ENCODE measurements at regions not wholly inside any gene's neighbourhood (a gene's known extent, or its start where the extent isn't known, plus 50 kb on each side); places are given as distances from the start of the nearest gene placed in this dataset.
"Not testable (repeated sequence)": the region's sequence is repeated elsewhere in the genome, so short reads cannot be mapped to it uniquely, and the experiment has no call there.

DNA sequence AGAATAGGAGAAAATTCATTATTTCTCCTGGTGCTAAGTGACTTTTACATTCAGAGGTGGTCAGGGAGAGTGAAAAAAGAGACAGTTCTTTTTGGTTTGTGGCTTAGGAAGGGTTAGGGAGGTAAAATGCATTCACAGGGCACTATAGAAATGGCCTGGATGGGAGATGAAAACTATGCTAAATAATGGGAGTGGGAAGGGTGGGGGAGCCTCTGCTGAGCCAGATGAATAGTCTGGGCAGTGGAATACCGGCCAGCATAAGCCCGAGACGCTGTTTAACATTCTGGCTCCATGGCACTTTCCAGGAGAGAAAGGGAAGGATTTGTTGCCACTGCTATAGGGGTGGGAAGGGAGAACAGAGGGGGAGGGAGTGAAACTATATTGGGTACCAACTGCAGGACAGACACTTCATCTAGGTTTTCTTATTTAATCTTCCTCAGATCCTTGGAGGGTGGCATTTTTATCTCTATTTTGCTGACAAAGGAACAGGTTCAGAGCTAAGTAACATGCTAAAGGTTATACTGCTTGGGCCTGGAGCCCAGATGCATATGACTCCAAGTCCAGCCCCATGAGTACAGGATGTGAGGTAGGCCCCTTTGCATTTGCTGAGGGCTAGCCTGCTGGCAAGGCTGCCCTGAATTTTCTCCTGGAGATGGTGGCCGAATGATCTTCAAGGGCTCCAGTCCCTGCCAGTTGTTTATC lies 372.4 kb downstream of the CCSER2 start:
- DNase-seq (ENCODE audit: low spot score): no peak

DNA sequence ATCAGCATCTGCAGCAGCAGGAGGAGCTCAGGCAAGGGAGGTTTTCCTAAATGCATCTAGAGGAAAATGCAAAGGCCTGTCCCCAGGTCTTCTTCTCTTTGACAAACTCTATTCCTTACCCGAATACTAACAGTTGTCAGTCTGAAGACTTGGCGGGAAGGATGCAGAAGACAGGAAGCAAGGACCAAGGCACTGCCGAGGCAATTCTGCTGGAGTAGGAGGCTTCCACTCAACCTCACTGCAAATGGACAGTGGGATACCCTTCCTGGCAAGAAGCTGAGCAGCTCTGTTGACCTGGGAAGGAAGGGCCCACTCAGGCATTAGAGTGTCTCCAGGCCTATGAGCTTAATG lies 373.0 kb downstream of the CCSER2 start:
- DNase-seq (ENCODE audit: low spot score): no peak

DNA sequence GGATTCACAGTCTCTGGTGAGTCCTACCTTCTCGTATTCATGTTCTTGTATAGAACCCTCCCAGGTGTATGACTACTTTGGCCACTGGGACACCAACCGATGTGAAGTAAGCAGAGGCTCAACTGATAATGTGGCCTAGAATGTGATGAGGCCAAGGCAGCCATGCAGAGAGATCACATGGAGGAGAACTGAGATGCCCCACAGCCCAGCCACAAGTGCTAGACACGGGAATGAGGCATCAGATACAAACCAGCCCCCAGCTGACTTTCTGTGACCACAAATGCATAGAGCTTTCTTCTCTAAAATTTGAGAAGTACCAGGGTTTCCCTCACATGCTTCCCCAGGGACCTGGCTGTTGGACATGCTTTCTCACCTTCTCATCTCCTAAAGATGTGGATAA lies 375.7 kb downstream of the CCSER2 start:
- DNase-seq (ENCODE audit: low spot score): no peak

DNA sequence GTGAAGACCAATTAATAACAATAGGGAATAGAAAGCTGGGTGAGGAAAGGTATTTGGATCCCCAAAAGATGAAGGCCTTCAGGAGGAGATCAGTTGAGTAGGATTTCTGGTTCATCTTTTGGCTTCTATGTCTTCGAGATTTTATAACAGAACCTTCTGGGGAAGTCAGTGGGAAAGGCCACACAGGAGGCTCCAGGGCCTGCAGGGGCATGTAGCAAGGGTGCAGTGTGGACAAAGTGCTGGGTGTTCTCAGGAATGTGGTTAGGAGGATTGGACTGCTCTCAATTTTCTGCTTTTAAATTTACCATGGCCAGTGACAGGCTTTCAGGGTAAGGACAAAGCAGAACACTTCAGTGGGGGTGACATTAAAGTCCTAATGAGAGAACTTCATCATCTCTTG lies 378.0 kb downstream of the CCSER2 start:
- no peak for DNase-seq (ENCODE audit: low spot score)

DNA sequence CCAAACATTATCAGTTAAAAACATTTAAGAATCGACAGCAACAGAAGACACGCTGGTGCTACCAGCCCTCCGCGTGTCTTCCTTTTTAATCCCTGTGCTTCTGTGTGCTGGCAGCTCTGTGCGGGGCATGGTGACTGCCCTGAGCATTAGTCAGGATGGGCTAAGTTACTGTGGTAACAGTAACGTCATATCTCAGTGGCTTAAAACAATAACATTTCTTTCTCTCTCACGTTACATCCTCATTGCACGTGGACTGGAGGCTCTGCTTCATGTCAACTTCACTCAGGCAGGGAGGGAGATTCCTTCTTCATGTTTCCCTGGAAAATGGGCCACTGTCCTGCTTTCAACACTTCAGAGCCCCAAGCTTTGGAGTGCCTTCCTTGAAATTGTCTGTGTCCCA lies 378.5 kb downstream of the CCSER2 start:
- DNase-seq (ENCODE audit: low spot score): peak; percentile 16

DNA sequence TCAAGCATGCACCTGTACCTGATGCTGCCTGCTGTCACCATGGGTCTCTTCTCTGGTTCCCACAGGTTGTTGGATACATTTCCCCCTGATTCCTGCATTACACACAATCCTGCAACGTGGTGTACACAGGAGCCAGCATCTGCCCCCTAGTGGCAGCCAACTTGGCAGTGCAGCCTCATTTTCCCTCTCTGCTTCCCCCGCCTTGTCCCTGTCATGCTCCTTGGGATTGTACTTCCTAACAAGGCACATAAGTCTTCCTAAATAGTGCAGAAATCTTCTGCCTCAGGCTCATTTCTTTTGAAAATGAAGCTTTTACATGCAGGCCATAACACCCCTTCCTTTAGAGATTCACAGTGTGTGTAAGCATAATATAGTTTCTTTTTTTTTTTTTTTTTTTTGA lies 387.5 kb downstream of the CCSER2 start:
- peak; percentile 50 for DNase-seq (ENCODE audit: low spot score)

DNA sequence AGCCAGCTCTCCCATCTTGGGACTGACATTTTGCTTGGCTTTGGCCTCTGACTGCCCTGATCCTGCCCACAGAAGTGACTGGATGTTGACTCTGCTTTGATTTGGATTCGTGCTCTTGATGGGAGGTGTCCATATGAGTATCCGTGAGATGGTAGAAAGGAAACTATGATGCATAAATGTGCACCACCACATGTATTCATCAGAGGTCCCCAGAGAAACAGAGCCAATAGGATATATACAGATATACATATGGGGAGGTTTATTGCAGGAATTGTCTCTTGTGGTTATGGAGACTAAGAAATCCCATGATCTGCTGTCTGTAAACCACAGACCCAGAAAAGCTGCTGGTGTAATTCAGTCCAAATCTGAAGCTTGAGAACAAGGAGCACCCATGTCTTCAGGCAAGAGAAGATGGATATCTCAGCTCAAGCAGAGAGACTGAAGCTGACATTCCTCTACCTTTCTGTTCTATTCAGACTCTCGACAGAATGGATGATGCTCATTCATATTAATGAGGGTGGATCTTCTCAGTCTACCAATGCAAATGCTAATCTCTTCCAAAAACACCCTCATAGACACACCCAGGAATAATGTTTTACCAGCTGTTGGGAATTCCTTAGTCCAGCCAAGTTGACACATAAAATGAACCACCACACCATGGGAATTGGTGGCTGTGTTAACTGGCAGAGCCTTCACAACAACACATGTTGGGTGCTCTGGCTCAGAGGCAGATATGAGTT lies 390.7 kb downstream of the CCSER2 start:
- no peak for DNase-seq (ENCODE audit: low spot score)

DNA sequence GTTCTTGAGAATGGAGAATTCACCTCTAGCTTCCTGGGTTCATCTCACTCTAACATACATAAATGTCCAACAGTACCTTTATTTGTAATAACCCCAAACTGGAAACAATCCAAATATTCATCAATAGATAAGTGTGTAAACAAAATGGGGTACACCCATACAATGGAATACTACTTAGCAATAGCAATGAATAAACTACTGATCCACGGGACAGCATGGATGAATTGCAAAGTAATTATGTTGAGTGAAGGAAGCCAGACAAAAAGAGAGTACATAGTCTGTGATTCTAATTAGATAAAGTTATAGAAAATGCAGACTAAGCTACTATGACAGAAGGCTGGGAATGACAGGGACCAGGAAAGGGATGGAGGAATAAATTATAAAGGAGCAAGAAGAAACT lies 391.3 kb downstream of the CCSER2 start:
- no peak for DNase-seq (ENCODE audit: low spot score)

DNA sequence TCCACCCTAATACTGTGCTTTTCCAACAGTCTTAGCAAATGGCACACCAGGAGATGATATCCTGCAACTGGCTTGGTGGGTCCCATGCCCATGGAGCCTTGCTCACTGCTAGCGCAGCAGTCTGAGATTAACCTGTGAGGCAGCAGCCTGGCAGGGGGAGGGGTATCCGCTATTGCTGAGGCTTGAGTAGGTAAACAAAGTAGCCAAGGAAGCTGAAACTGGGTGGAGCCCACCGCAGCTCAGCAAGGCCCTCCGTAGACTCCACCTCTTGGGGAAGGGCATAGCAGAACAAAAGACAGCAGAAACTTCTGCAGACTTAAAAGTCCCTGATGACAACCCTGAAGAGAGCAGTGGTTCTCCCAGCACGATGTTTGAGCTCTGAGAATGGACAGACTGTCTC lies 399.0 kb downstream of the CCSER2 start:
- DNase-seq (ENCODE audit: low spot score): no peak

DNA sequence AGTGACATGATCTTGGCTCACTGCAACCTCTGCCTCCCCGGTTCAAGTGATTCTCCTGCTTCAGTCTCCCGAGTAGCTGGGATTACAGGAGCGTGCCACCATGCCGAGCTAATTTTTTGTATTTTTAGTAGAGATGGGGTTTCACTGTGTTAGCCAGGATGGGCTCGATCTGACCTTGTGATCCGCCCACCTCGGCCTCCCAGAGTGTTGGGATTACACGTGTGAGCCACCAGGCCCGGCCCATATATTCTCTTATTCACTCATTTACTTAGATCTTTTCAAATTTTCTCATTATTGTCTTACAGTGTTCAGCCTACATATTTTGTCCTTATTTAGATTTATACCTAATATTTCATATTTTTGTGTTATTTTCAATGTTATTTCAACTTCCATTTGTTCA lies 410.7 kb downstream of the CCSER2 start:
- DNase-seq (ENCODE audit: low spot score): not testable (repeated sequence)

DNA sequence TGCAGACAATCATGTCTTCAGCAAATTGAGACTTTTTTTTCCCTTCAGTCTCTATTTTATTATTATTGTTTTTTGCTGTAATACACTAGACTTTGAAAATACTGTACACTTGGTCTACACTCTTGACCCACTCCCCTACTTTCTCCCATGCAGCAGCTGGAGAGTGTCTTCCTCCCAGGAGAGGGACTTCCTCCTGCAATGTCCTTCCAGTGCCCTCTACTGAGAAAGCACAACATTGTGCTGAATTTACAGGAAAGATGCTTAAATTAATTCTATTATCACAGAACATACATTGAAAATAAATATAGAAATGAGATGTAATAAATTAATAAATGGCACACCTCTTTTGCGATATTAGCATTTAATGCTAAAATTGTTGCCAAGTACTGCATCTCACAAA lies 411.3 kb downstream of the CCSER2 start:
- DNase-seq (ENCODE audit: low spot score): no peak

DNA sequence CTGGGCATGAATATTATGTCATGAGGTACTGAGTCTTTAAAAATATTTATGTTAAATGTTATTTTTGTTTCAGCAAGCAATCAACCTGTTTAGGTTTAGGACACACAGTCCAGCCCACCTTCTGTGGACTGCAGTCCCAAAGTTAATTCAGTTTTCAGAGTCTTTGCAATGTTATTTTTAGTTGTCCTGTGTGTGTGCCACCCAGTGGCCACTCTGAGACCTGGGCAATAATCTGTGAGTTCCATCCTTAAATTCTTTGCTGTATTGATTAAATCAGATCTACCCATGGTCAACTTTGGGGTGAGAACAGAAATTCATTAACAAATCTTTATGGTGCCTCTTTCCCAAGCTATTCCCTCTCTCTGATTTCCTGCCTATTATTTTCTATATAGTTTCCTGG lies 415.1 kb downstream of the CCSER2 start:
- peak; percentile 14 for DNase-seq (ENCODE audit: low spot score)

DNA sequence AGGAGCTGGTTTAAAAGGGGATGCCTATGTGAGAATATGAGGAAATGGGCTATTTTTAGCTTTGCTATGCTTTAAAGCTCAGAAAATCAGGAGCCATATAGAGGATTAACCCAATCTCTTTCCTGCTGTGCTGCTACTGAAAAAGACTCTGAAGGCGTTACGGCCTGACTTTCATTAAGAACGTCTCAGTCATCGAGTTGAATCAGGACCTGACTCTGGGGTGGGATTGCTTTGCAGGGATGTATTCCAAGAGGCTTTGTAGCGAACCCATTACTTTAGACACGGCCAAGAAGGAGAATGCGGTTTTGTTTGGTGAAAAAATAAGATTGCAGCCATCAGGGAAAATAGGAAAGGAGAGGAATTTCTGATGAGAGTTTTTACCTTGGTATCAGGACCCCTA lies 426.9 kb downstream of the CCSER2 start:
- no peak for DNase-seq (ENCODE audit: low spot score)

DNA sequence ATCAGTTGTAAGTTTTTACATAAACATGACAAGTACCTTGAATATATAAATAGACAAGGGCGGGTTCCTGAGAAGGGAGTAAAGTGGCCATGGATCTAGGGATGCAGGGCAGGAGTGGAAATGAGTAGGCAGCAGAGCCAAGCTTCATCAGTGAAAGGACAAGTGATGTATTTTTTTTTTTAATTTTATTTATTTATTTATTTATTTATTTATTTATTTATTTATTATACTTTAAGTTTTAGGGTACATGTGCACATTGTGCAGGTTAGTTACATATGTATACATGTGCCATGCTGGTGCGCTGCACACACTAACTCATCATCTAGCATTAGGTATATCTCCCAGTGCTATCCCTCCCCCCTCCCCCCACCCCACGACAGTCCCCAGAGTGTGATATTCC lies 428.3 kb downstream of the CCSER2 start:
- not testable (repeated sequence) for DNase-seq (ENCODE audit: low spot score)

DNA sequence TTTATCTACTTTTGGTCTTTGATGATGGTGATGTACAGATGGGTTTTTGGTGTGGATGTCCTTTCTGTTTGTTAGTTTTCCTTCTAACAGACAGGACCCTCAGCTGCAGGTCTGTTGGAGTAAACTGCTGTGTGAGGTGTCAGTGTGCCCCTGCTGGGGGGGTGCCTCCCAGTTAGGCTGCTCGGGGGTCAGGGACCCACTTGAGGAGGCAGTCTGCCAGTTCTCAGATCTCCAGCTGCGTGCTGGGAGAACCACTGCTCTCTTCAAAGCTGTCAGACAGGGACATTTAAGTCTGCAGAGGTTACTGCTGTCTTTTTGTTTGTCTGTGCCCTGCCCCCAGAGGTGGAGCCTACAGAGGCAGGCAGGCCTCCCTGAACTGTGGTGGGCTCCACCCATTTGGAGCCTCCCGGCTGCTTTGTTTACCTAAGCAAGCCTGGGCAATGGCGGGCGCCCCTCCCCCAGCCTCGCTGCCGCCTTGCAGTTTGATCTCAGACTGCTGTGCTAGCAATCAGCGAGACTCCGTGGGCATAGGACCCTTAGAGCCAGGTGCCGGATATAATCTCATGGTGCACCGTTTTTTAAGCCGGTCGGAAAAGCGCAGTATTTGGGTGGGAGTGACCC lies 433.7 kb downstream of the CCSER2 start:
- DNase-seq (ENCODE audit: low spot score): peak; percentile 46

DNA sequence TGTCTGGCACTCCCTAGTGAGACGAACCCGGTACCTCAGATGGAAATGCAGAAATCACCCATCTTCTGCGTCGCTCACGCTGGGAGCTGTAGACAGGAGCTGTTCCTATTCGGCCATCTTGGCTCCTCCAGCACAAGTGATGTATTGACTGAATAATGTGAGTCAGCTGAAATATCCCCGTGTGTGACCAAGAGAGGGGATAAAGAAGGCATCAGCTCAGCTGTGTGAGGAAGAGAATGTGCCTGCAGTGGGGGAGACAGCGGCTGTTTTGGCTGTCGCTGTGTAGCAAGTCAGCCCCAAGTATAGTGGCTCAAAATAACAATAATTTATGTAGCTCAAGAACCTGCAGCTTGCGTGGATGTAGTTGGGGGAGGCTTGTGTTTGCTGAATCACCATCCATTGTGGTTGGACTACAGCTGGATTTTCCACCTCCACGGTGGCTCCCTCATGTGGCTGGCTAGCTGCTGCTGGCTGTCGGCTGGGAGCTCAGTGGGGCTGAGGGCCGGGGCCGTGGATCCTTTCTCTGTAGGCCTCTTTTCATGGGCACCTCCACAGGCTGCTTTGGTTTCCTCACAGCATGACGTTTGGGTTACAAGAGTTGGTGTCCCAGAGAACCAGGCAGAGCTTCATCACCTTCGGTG lies 434.5 kb downstream of the CCSER2 start:
- DNase-seq (ENCODE audit: low spot score): no peak

DNA sequence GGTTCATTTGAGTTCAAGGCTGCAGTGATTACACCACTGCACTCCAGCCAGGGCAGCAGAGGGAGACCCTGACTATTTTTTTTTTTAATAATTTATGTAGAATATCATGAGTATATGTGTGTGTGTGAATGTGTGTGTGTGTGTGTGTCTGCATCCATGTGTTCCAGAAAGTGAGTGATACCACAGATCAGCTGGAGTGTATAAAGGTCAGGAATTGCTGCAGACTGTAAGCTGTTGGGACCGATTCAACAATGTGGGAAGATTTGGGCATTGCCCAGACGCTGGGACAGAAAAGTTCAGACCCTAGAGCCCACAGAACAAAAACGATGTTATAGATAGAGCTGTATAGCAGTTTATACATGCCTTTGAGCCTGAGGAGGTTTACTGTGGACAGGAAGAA lies 435.6 kb downstream of the CCSER2 start:
- DNase-seq (ENCODE audit: low spot score): no peak

DNA sequence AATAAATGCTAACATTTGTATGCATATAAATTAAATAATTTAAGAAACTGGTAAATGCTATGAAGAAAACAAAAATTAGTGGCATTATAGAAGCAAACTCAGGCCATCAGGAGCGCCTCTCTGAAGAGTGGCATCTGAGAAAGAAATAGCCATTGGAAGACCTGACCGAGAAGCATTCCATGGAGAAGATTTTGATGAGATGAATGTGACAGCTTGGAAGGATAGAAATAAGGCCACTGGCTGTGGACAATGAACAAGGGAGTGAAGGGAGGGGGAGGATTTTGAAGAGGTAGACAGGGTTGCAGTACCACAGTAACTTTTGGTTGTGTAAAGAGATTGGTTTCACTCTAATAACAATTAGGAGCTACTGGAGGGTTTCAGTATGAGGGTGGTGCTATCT lies 436.7 kb downstream of the CCSER2 start:
- DNase-seq (ENCODE audit: low spot score): no peak

DNA sequence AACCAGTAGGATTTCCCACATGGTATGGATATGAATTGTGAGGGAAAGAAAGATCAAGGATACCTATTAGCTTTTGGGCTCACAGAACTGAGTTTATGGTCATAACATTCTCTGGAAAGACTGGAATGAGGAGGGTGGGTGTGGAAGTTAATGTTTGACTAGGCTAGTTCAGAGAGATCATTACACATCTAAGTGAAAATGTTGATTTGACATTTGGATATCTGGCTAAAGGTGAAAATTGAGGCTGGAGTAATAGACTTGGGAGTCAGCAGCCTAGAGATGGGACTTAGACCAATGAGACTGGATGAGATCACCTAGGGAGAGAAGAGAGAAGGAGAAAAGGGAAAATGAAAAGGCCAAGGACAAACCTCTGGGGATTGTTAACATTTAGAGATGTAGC lies 437.3 kb downstream of the CCSER2 start:
- no peak for DNase-seq (ENCODE audit: low spot score)

DNA sequence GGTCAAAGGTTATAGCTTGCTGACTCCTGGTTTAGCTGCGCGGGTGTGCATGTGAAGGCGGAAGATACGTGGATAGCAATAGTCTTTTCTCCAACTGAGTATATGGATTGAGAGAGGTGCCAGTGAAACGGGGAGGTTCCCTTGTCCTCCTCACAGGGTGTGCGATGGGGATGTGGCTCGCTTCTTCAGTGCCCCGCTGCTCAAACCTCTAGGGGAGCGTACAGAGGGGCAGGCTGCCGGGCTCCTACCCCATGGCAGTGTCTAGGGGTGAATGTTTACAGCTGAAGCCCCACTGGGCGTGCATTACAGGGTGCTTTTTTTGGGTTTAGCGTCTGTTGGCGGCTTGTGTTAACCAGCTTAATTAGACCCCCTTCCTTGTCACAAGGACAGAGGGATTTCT lies 438.5 kb downstream of the CCSER2 start:
- DNase-seq (ENCODE audit: low spot score): no peak

DNA sequence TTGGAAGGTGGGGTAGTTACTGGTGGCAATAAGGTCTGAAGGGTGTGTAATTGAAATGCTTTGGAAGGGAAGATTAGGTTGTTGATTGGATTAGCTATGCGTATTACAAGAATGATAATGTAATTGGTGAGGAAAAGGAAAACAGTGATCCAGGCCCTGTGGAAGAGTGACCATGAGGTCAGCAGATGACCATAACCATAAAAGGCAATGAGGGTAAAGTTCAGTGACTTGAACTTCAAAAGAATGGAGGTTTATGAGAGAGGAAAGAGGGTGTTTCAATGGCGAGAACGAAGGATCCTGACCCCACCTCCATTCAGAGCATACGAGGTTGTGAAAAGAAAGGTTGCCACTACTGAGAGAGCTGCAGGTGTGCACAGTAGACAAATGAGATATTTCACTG lies 439.7 kb downstream of the CCSER2 start:
- no peak for DNase-seq (ENCODE audit: low spot score)

DNA sequence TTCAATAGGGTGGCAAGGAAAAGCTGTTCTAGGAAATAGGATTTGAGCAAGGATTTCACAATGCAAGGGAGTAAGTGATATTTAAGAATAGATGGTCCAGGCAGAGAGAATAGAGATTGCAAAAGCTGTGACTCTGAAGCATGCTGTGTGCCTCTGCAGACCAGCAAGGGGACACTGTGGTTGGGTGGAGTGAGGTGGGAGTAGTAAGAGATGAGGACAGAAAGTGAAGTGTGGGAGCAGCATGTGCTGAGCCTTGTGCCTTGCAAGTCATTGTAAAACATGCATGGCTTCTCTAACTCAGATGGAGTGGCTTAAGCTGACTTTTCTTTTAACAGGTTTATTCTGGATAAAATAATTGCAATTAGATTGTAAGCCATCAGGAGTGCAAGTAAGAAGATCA lies 442.4 kb downstream of the CCSER2 start:
- DNase-seq (ENCODE audit: low spot score): no peak

DNA sequence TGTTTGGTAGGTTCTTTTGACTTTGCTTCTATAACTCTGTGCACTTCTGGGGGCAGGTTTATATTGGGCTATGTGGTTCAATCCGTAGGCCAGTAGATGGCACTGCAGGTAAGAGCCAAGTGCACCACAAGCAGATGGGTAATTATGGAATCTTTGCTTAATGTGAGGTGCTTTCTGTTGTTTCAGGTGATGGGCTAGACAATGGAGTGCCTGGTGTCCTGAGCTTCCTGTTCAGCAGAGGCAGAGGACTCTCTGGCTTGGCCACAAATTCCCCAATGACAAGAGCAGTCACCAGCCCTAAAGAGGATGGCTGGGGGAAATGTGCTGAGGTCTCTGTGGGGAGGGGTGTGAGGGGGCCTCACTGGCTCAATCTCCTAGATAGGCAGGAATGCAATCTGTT lies 455.0 kb downstream of the CCSER2 start:
- peak; percentile 65 for DNase-seq (ENCODE audit: low spot score)
